Ishikawa (cell line): ENCODE measurements at regions not wholly inside any gene's neighbourhood (a gene's known extent, or its start where the extent isn't known, plus 50 kb on each side); places are given as distances from the start of the nearest gene placed in this dataset.

Source experiments
- CEBPB ChIP-seq: IDR thresholded peaks from 2 replicates; pipeline ENCODE4 v1.6.1; 2012
- CREB1 ChIP-seq: IDR thresholded peaks from 2 replicates; pipeline ENCODE4 v1.6.1; 2012; ENCODE audit warnings: low read depth
- EGR1 ChIP-seq: IDR thresholded peaks from 2 replicates; pipeline ENCODE4 v1.6.1; 2012
- EP300 ChIP-seq: IDR thresholded peaks from 2 replicates; pipeline ENCODE4 v1.6.1; 2012; ENCODE audit warnings: borderline replicate concordance
- FOXM1 ChIP-seq: IDR thresholded peaks from 2 replicates; pipeline ENCODE4 v1.6.1; 2012; ENCODE audit warnings: low read depth, borderline replicate concordance
- YY1 ChIP-seq: IDR thresholded peaks from 2 replicates; pipeline ENCODE4 v1.6.1; 2012; ENCODE audit warnings: low read depth
- TF ChIP-seq, protein P1 (sequence below): IDR thresholded peaks from 2 replicates; pipeline ENCODE4 v1.6.1; 2012

- TF ChIP-seq EP300 = no peak
- TF ChIP-seq EGR1 = no peak
- no peak for TF ChIP-seq CEBPB
- TF ChIP-seq, protein P1, sequence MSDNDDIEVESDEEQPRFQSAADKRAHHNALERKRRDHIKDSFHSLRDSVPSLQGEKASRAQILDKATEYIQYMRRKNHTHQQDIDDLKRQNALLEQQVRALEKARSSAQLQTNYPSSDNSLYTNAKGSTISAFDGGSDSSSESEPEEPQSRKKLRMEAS = no peak
- TF ChIP-seq FOXM1 = no peak
- TF ChIP-seq CREB1 = no peak
- no peak for TF ChIP-seq YY1
Measured at GRCh38 chr18:43405097-43405496, 127.8 kb upstream of the SYT4 start.
